GM18511 (cell line): ENCODE measurements at regions not wholly inside any gene's neighbourhood (a gene's known extent, or its start where the extent isn't known, plus 50 kb on each side); places are given as distances from the start of the nearest gene placed in this dataset.

ENCODE experiments used
- ATAC-seq: cut with Tn5 transposase; IDR thresholded peaks from one replicate; pipeline ENCODE4 v1.9.1; 2021; ENCODE audit warnings: mild to moderate bottlenecking, moderate library complexity; ENCODE audit not compliant: unreplicated experiment

- ATAC-seq = no peak
These were observed 447.2 kb downstream of the INHBA start for GRCh38 chr7:41255716-41256115.

DNA sequence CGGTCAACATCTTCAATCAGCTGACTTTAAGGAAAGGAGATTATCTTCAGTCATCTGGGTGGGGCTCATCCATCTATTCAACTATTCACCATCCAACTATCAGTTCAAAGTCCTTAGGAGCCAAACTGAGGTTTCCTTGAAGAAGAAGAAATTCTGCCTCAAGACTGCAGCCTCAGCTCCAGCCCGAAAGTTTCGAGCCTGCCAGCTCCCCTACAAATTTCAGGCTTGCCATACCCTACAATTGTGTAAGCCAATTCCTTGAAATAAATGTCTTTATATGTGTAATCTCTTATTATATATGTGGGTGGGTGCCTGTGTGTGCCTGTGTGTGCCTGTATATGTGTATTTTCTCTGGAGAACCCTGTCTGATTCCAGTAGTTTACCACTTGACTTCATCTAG lies 447.8 kb downstream of the INHBA start:
- no peak for ATAC-seq

DNA sequence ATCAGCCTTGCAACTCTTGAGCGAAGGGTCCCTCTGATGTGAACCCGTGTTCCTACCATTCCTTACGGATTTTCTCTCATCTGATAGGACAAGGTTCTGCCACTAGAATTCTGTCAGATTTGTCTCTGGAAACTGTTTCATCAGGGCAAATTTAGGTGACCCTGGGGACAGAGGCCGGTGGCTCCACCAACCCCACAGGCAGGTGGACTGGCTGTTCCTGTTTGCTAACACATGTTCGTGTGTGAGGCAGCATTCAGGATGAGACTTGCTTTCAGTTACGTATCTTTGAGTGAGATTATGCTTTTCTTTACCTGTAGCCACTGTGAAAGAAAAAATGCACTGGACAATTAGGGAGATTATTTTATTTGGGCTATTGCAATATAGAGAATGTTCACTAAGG lies 449.9 kb downstream of the INHBA start:
- no peak for ATAC-seq

DNA sequence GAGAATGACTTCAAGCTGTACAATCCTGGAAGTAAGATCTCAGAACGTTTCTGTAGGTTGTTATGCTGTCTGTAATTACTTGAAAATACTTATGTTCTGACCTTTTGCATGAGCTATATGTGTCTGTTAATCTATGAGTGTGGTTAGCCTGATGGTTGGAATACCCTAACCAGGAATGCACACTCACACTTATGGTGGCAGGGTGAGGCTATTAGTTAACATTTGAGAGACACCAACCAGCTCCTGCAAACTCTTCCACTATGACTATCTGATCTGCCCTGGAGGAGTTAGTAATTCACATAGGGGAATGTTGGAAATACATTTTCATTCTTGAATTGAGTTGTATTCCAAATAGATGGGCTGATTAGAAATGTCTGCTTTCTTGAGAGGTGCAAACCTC lies 450.3 kb downstream of the INHBA start:
- ATAC-seq = no peak

DNA sequence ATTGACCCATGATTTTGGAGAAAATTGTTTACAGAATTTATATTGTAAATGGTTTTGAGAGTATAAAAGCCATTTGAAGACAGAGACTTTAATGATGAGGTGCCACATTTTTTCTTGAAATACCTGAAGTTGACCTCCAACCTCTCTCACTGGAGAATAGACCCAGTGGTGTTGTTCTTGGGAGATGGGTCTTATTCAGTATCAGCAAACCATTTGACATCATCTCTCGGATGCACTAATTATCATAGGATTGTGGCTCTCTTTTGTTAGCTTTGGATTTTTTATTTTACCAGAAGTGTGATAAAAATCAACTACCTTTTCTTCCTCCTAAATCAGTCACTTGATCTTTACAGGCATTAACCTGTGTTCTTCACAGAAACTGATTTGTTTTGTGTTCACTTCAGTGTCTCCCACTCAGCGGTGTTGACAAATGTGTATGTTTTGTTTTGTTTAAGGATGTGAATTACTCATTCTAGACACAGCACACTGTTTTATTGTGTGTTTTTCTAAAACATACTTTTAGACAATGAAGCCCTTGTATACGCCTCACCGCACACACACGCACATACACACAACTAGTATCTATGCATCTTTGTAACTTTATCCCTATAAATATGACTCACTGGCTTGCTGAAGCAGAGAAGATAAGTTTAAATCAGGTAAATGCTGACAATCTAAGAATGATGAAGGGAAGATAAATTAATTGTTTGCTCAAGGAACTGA lies 455.6 kb downstream of the INHBA start:
- ATAC-seq = no peak

DNA sequence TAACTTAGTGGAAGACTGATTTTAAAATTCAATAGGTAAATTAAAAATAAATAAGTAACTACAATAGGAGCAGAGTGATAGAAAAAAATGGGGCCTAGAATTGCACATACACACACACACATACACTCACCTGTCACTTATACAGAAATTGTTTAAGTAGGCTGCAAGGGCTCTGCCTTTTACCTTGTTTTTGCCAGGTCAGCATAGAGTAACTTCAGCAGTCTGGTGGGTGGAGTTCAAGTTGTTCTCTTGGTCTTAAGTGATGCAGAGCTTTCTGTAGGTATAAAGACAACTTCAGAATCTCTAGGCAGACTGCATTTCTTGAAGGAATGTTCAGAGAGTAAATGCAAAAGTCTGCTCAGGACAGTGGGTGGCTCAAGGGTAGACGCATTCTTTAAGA lies 457.0 kb downstream of the INHBA start:
- ATAC-seq = no peak

GRCh38 chr7:41244246-41244645 lies 458.6 kb downstream of the INHBA start:
- ATAC-seq = no peak

DNA sequence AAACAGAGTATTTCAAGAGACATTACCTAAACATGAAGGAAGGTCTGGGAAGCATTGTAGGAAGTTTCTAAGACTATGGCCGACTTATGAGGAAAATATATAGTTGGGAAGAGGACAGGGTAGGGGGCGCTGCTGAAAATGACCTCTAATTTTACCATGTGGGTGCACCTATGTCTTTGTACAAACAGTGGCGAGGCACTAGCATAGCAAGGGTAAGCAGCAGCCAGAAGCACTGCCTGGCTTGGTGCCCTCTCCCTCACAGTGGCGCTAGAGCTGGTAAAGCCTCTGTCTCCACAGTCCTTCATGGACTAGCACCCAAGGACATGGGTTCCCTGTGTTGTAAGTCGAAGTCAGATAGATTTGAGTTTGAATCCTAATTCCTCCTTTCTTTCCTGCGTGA lies 461.2 kb downstream of the INHBA start:
- no peak for ATAC-seq

DNA sequence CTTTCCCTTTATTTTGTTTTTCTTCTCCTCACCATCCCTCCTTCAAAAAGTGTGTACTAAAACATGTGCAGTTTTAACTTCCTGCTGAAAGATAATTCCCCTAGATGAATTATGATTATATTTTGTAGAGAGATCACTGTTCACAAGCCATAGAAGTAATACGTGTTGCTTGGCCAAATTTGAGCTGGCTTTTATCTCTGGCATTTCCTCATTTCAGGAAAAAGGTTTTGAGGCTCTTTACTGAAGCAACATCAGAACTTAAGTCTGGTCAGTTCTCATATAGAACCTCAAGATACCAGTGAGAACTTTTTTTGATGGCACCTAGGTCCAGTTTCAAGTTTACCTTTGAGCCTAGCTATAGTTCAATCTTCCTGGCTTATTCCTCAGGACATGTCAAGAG lies 463.3 kb downstream of the INHBA start:
- ATAC-seq = no peak

DNA sequence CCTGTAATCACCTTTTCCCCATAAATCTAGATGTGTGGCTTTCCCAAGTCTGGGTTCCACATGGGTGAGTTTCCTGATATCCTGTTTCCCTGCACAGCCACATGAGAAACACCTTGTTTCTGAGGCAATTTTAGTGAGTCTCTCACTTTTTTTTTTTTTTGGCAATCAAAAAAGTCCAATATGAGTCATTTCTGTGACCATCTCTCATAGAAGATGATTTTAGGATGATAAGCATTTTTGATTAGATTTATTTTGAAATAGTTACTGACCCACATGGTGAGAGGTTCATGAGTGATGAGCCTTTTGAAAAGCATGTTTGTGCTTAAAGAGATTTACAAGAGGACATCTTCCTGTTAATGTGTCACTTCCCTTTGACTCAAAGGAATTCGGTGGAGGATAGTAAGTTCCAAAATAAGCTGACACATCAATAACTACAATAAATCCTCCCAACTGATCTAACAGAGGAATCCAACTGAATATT lies 464.0 kb downstream of the INHBA start:
- ATAC-seq = no peak

GRCh38 chr7:41237956-41238355 lies 464.9 kb downstream of the INHBA start:
- no peak for ATAC-seq

DNA sequence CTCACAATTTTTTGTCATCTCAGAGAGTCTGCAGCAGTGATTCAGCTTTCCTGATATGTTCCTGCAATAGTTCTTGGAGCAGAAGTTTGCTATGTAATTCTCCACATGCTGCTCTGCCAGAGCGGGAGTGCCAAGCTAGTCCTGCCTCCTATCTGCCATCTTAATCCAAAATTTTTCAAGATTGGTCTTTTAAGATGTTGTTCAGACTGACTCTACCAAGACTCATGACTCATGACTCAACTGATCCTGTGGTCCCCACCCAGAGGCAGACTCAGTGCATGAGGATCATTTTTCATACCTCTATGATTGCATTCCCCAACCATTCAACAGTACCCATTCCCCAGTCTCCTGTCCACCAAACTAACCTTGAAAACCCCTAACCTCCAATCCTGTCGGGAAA lies 470.8 kb downstream of the INHBA start:
- ATAC-seq = no peak

DNA sequence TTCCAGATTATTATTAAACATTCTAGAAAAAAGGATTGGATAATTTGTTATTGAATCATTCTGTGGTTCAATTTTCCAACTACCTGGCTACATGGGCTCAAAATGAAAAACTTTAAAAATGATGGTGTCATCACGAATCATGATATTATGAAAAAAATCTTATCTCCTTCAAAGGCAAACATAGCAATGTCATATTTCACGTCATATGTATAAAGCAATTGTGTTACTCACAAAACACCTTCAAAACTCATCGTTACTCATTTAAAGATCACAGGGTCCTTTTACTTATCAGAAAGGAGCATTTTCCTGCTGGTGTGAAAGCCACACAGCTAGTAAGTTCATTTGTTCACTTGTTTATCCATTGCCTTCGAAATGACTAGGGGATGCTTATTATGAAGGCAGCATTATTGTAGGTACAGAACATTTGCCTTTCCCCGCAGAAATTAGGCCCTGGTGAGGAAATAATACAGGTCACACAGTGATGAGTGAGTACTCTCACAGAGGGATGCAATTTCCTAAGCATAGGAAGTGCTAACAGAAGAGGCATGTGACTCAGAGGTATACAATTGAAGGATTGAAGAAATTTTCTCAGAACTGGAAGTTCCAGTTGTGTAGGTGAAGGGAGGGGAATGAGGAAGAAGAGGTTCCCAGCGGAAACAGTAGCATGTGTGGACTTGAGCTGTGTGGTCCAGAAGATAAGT lies 478.7 kb downstream of the INHBA start:
- no peak for ATAC-seq

DNA sequence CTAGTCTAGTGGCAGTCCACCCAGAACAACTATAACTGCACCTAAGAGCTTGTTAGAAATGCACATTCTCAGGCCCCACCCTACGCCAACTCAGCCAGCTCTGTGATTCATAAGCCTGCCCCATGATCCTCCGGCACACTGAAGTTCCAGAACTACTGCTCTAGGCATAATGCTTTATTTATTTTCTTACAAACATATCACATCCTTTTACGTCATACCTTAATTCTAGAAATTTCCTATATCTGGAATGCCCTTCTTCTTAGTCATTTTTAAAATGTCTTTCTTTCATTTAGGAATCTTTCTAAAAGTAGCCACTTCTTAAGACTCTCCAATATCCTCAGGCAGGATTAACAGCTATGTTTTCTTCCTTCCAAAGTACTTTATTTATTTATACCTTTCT lies 480.1 kb downstream of the INHBA start:
- ATAC-seq = no peak

DNA sequence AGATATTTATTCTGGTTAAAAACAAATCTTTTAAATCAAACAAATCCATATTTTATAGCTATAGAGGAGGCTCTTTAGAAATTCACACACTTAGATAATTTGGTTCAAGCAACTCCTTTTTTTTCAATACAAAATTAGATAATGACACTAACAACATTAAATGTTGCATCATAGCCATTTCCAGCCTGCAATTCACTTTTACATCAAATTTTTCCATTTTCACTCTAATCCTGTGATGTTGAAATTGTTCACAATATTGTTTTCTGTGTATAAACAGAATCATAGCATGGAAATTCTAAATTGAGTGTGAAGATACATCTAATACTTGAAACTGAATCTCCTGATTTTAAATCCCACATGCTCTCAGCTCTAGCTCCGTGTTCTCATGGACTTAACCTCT lies 482.6 kb downstream of the INHBA start:
- no peak for ATAC-seq

GRCh38 chr7:41219276-41219675 lies 483.6 kb downstream of the INHBA start:
- ATAC-seq = no peak

DNA sequence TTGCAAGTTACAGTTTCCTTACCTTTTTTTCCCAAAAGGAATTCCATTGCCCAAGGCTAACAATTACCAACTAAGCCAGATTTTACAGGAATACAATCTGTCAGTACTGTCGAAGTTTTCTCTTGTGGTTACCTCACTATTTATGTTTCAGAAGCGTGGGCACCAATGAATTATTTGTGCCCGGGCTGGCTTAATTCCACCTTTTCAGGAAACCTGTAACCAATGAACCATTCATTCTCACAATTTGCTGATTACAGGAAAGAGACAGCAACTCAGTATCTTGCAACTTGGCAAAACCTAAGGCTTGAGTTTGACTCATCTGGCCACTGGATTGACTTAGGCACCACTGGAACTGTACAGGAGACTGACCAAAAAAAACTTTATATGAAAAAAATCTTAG lies 485.6 kb downstream of the INHBA start:
- no peak for ATAC-seq

DNA sequence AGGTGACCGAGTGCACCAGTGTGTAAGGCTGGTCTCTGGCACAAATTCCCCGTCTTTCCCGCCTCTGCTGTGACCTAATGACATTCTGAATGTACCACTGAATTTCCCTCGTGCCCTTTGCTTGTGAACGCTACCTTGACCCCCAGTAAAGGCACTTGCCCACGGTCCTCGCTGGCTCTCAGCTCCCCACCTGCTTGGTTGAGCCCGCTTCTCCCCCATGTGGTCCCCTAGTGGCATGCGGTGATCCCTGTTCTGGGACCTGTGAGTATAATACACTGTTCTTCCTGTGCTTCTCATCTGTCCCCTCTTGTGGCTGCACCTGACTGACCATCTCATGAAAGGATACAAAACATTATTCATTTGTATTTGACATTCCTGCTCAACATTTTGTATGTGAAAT lies 495.7 kb downstream of the INHBA start:
- no peak for ATAC-seq

GRCh38 chr7:41206267-41206666 lies 496.6 kb downstream of the INHBA start:
- peak; percentile 47 for ATAC-seq

GRCh38 chr7:41205600-41205999 lies 497.3 kb downstream of the INHBA start:
- peak; percentile 82 for ATAC-seq

GRCh38 chr7:41203542-41203941 lies 499.3 kb downstream of the INHBA start:
- no peak for ATAC-seq

GRCh38 chr7:41201021-41201420 lies 501.9 kb downstream of the INHBA start:
- no peak for ATAC-seq

DNA sequence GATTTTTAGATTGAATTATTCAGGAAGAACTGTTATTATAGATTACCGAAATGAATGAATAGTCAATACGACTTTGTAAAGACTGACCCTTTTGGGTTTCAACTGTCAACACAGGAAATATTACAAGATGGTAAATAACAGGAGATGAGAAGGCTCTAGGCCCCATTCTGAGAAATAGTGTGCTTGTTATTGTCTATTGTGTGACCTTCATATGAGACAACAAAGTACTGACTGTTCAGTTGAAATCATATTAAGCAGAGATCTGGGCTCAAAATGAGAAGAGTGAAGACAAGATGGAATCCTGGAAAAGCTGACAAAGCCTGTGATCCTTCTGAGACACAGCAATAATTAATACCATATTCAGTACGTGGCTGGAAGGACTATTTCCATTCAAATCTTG lies 503.8 kb downstream of the INHBA start:
- no peak for ATAC-seq
